OCI-LY1 (cell line): ENCODE measurements at regions not wholly inside any gene's neighbourhood (a gene's known extent, or its start where the extent isn't known, plus 50 kb on each side); places are given as distances from the start of the nearest gene placed in this dataset.

Experiments used
- H2AFZ ChIP-seq: fragments of 200-600 bp; sonication (generic), shearing (Covaris generic); 2 replicates; pipeline ENCODE4 v1.6.0; 2014; ENCODE audit warnings: antibody characterized with exemption, mild to moderate bottlenecking, low read length
- H3F3A ChIP-seq: fragments of 200-600 bp; sonication (generic), shearing (Covaris generic); 2 replicates; pipeline ENCODE4 v1.6.0; 2014; ENCODE audit warnings: mild to moderate bottlenecking, antibody characterized with exemption, low read length, moderate library complexity; ENCODE audit not compliant: insufficient read depth
- H3K27ac ChIP-seq: fragments of 200-600 bp; sonication (generic); 2 replicates; pipeline ENCODE4 v1.5.1; 2014; ENCODE audit warnings: low read length, mixed run types, mild to moderate bottlenecking, low read depth; ENCODE audit not compliant: poor library complexity, severe bottlenecking
- H3K27me3 ChIP-seq: fragments of 200-600 bp; sonication (generic); 2 replicates; pipeline ENCODE4 v1.6.0; 2014; ENCODE audit warnings: antibody characterized with exemption, mild to moderate bottlenecking, low read length, moderate library complexity; ENCODE audit not compliant: insufficient read depth
- H3K36me3 ChIP-seq: fragments of 200-600 bp; sonication (generic); 2 replicates; pipeline ENCODE4 v1.6.1; 2014; ENCODE audit warnings: mild to moderate bottlenecking, antibody characterized with exemption, low read length, moderate library complexity, mixed read lengths; ENCODE audit not compliant: insufficient read depth
- H3K4me1 ChIP-seq: fragments of 200-600 bp; sonication (generic); 2 replicates; pipeline ENCODE4 v1.5.1; 2014; ENCODE audit warnings: mild to moderate bottlenecking, low read length, moderate library complexity; ENCODE audit not compliant: insufficient read depth, severe bottlenecking
- H3K4me2 ChIP-seq: fragments of 200-600 bp; sonication (generic), shearing (Covaris generic); 2 replicates; pipeline ENCODE4 v1.6.1; 2014; ENCODE audit warnings: low read length
- H3K4me3 ChIP-seq: fragments of 200-600 bp; sonication (generic); 2 replicates; pipeline ENCODE4 v1.5.1; 2014; ENCODE audit warnings: low read length, low read depth, mild to moderate bottlenecking, mixed read lengths; ENCODE audit not compliant: poor library complexity, severe bottlenecking
- H3K79me2 ChIP-seq: fragments of 200-600 bp; shearing (Covaris generic); 2 replicates; pipeline ENCODE4 v1.6.1; 2016; ENCODE audit warnings: mixed run types, low read length, mixed read lengths; ENCODE audit not compliant: insufficient read depth
- H3K9ac ChIP-seq: fragments of 200-600 bp; sonication (generic), shearing (Covaris generic); 2 replicates; pipeline ENCODE4 v1.6.1; 2014; ENCODE audit warnings: mild to moderate bottlenecking, low read length, mixed read lengths
- H3K9me2 ChIP-seq: fragments of 200-600 bp; sonication (generic), shearing (Covaris generic); 2 replicates; pipeline ENCODE4 v1.6.1; 2014; ENCODE audit warnings: low read depth, mild to moderate bottlenecking, low read length, mixed read lengths
- H3K9me3 ChIP-seq: fragments of 200-600 bp; shearing (Covaris generic); 2 replicates; pipeline ENCODE4 v1.6.1; 2014; ENCODE audit warnings: low read length, mixed read lengths
- H4K20me1 ChIP-seq: fragments of 200-600 bp; sonication (generic), shearing (Covaris generic); 2 replicates; pipeline ENCODE4 v1.6.0; 2016; ENCODE audit warnings: mild to moderate bottlenecking, low read length; ENCODE audit not compliant: insufficient read depth
- EZH2 ChIP-seq: fragments of 200-600 bp; sonication (generic), shearing (Covaris generic); IDR thresholded peaks from 2 replicates; pipeline ENCODE4 v1.8.0; 2017; ENCODE audit warnings: borderline replicate concordance, mixed run types, mild to moderate bottlenecking, antibody characterized with exemption, low read length, moderate library complexity, mixed read lengths
- TF ChIP-seq, protein P1 (sequence below): fragments of 200-600 bp; sonication (generic), shearing (Covaris generic); IDR thresholded peaks from 2 replicates; pipeline ENCODE4 v1.5.1; 2017; ENCODE audit warnings: mild to moderate bottlenecking, antibody characterized with exemption, low read length, moderate library complexity, mixed read lengths

DNA sequence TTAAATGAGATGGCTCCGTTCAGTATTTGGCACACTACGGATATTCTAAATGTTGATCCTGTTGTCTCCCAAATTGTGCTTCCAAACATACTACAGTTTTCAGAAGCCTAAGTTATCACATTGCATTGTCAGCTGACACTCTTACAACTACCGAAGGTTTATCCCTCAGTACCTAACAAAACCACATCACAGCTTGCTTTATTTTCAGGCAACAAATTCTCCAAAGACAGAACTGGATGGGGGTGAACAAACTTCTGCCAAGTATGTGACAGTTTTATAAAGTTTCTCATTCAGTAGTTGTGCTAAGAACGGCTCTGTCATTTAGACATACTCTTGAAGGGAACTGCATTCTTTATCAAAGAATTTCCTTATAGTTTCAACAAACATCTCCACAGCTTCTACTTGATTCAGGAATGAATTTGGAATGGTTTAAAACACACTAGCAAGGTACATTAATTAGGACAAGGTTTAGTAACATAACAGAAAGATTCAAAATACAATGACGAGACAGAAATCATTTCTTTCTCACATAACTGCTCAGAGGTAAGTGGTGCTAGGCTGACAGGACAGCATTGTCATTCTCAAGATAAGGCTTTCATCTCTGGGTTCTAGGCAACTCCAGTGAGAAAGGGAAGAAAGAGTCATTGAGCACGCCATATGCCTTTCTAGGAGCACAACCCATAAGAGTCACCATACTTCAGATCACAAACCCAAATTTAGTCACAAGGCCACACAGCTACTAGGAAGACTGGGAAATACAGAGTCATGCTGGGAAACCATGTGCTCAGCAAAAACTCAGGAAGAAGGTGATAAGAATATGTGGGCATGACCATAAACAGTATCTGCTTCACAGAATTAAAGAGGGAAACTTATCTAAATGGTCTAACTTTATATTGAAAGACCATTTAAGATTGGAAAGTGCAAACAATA is 100.7 kb downstream of the DUSP6 start:
- Histone ChIP-seq H3K4me1 (no peaks in the 10 kb centered on the region), H3K9me2 (no peaks in the 10 kb centered on the region), H2AFZ (no peak overlapping the region), H3K9ac (no peak overlapping the region), H3K9me3 (no peaks in the 10 kb centered on the region), H3K4me3 (no peak overlapping the region), H3F3A (no peaks in the 10 kb centered on the region), H3K27ac (no peak overlapping the region), H3K4me2 (no peak overlapping the region), H3K79me2 (no peaks in the 10 kb centered on the region), H3K36me3 (no peaks in the 10 kb centered on the region), H4K20me1 (no peaks in the 10 kb centered on the region), H3K27me3 (no peaks in the 10 kb centered on the region)
- TF ChIP-seq, protein P1, sequence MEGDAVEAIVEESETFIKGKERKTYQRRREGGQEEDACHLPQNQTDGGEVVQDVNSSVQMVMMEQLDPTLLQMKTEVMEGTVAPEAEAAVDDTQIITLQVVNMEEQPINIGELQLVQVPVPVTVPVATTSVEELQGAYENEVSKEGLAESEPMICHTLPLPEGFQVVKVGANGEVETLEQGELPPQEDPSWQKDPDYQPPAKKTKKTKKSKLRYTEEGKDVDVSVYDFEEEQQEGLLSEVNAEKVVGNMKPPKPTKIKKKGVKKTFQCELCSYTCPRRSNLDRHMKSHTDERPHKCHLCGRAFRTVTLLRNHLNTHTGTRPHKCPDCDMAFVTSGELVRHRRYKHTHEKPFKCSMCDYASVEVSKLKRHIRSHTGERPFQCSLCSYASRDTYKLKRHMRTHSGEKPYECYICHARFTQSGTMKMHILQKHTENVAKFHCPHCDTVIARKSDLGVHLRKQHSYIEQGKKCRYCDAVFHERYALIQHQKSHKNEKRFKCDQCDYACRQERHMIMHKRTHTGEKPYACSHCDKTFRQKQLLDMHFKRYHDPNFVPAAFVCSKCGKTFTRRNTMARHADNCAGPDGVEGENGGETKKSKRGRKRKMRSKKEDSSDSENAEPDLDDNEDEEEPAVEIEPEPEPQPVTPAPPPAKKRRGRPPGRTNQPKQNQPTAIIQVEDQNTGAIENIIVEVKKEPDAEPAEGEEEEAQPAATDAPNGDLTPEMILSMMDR: no peak
- TF ChIP-seq EZH2: no peak

DNA sequence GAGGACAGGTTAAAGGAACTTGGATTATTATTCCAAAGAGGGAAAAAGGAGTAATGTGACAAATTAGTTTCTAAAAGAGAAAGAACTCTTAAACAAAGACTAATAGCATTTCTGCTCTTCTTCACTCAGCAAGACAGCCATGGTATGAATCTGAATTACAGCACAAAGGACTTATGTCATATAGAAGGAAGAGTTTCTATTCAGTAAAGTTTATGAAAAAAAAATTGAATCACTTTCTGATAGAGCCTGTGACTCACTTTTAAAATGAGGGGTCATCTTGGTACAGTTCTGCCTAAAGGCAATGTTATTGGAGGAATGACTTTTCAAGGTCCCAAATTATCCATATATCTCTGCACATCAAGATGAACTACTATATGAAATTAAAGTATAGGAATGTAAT is 101.7 kb downstream of the DUSP6 start:
- H4K20me1 ChIP-seq: no peaks in the 10 kb centered on the region
- no peak overlapping the region for H2AFZ ChIP-seq
- H3K27ac ChIP-seq: no peak overlapping the region
- no peaks in the 10 kb centered on the region for H3K79me2 ChIP-seq
- H3K9ac ChIP-seq: no peak overlapping the region
- H3K9me3 ChIP-seq: no peaks in the 10 kb centered on the region
- no peaks in the 10 kb centered on the region for H3K27me3 ChIP-seq
- no peaks in the 10 kb centered on the region for H3K9me2 ChIP-seq
- no peaks in the 10 kb centered on the region for H3K36me3 ChIP-seq
- no peak overlapping the region for H3K4me3 ChIP-seq
- H3K4me2 ChIP-seq: no peak overlapping the region
- H3K4me1 ChIP-seq: no peaks in the 10 kb centered on the region
- no peak for TF ChIP-seq EZH2
- TF ChIP-seq, protein P1: no peak
- no peaks in the 10 kb centered on the region for H3F3A ChIP-seq

DNA sequence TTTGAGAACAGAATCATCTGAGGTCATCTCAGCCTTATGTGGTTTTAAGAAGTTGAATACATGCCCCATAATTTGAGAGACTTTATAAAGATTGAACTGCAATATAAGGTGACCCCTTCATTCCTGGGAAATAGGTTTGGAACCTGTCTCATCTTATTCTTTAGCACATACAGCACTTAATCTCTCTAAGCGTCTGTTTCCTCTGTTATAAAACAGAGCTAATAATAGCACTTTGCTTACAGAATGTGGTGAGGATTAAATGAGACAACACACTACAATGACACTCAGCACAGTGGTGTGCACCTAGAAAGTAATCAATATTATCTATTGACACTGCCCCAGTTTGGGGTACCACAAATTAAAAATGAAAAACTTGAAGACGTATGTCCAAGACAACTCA is 102.1 kb downstream of the DUSP6 start:
- H3K27me3 ChIP-seq: no peaks in the 10 kb centered on the region
- no peak overlapping the region for H3K4me2 ChIP-seq
- no peaks in the 10 kb centered on the region for H3F3A ChIP-seq
- TF ChIP-seq EZH2: no peak
- TF ChIP-seq, protein P1: no peak
- H4K20me1 ChIP-seq: no peaks in the 10 kb centered on the region
- H2AFZ ChIP-seq: no peak overlapping the region
- no peaks in the 10 kb centered on the region for H3K9me3 ChIP-seq
- H3K4me1 ChIP-seq: no peaks in the 10 kb centered on the region
- H3K9me2 ChIP-seq: no peaks in the 10 kb centered on the region
- H3K27ac ChIP-seq: no peak overlapping the region
- H3K9ac ChIP-seq: no peak overlapping the region
- H3K79me2 ChIP-seq: no peaks in the 10 kb centered on the region
- H3K36me3 ChIP-seq: no peaks in the 10 kb centered on the region
- no peak overlapping the region for H3K4me3 ChIP-seq
